A673 (cell line): ENCODE measurements at regions not wholly inside any gene's neighbourhood (a gene's known extent, or its start where the extent isn't known, plus 50 kb on each side); places are given as distances from the start of the nearest gene placed in this dataset.

Experiments used
- EZH2 ChIP-seq: fragments of 200-600 bp; sonication (generic); IDR thresholded peaks from 2 replicates; pipeline ENCODE4 v1.6.1; 2017; ENCODE audit warnings: borderline replicate concordance, low read depth, mild to moderate bottlenecking, mixed read lengths, antibody characterized with exemption, low read length; ENCODE audit not compliant: poor library complexity, severe bottlenecking
- TF ChIP-seq, protein P1 (sequence below): fragments of 300-800, 200-600 bp; sonication (generic); conservative IDR thresholded peaks from 2 replicates; pipeline ENCODE4 v1.5.1; 2017; ENCODE audit warnings: low read depth, mild to moderate bottlenecking, antibody characterized with exemption, low read length, moderate library complexity, mixed read lengths

DNA sequence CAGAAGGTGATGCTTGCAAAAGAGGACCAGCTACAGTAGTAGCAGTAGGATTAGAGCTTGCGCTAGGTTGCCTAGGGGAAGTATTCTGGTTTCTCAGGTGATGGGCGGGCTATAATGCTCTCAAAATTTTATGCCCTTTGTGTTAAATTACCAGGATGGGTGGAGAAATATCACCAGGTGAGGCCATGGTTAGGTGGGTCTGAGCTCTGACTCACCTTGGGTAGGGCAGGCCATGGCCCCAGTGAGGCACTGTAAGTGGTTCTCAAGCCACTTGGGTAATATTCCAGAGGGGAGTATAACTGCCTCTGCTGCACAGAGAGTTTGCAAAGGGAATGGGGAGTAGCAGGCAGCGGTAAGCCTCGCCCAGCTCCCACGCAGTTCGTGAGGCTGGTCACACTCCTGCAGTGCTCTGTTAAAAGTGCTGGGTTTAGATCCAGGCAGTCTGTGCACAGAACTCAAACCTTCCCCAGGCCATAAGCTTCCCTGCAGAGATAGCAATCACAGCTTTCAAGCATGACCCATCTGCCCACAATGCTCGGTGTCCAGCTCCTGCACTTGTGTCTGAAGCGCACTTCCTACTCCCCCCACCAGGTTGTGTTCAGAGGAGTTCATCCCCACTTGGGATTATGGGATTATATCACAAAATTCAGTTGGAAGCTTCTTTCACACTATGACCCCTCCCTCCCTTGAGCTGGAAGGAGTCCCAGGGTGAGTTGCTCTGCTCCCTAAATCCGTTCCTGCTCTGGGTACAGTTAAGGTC, 575.0 kb downstream of the CHSY3 start:
- TF ChIP-seq, protein P1, sequence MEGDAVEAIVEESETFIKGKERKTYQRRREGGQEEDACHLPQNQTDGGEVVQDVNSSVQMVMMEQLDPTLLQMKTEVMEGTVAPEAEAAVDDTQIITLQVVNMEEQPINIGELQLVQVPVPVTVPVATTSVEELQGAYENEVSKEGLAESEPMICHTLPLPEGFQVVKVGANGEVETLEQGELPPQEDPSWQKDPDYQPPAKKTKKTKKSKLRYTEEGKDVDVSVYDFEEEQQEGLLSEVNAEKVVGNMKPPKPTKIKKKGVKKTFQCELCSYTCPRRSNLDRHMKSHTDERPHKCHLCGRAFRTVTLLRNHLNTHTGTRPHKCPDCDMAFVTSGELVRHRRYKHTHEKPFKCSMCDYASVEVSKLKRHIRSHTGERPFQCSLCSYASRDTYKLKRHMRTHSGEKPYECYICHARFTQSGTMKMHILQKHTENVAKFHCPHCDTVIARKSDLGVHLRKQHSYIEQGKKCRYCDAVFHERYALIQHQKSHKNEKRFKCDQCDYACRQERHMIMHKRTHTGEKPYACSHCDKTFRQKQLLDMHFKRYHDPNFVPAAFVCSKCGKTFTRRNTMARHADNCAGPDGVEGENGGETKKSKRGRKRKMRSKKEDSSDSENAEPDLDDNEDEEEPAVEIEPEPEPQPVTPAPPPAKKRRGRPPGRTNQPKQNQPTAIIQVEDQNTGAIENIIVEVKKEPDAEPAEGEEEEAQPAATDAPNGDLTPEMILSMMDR, result no peak
- TF ChIP-seq EZH2, result no peak
